ENCODE measurements at regions not wholly inside any gene's neighbourhood (a gene's known extent, or its start where the extent isn't known, plus 50 kb on each side); places are given as distances from the start of the nearest gene placed in this dataset.
"Not testable (repeated sequence)": the region's sequence is repeated elsewhere in the genome, so short reads cannot be mapped to it uniquely, and the experiment has no call there.

DNA sequence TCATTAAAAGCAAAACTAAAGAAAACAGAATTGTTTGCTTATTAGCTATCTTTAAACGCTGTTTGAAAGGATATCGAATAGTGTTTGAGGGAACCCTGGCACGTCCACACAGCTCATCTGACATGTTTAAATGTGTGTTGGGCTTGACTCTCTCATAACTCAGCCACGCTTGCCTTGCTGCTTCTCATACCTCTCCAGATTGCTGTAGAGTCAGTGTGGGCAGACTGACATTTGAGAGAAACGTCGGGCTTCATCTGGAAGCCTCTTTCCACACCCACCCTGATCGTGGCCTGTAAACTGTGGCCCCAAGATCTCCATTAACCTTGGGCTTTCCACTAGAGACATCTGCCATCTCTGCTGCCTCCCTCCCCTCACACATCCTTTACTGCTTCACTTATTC, 226.4 kb upstream of the PLGLB2 start:
- TF ChIP-seq, protein P1, sequence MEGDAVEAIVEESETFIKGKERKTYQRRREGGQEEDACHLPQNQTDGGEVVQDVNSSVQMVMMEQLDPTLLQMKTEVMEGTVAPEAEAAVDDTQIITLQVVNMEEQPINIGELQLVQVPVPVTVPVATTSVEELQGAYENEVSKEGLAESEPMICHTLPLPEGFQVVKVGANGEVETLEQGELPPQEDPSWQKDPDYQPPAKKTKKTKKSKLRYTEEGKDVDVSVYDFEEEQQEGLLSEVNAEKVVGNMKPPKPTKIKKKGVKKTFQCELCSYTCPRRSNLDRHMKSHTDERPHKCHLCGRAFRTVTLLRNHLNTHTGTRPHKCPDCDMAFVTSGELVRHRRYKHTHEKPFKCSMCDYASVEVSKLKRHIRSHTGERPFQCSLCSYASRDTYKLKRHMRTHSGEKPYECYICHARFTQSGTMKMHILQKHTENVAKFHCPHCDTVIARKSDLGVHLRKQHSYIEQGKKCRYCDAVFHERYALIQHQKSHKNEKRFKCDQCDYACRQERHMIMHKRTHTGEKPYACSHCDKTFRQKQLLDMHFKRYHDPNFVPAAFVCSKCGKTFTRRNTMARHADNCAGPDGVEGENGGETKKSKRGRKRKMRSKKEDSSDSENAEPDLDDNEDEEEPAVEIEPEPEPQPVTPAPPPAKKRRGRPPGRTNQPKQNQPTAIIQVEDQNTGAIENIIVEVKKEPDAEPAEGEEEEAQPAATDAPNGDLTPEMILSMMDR (IDR thresholded peaks at IDR 0.05 in 8 of 11, conservative IDR thresholded peaks at IDR 0.05 in 3 of 11): not testable (repeated sequence)
- TF ChIP-seq POLR2A, POLR2AphosphoS5 (IDR thresholded peaks at IDR 0.05): not testable (repeated sequence)

Data from spleen (tissue), 7 donors.